ENCODE measurements at regions not wholly inside any gene's neighbourhood (a gene's known extent, or its start where the extent isn't known, plus 50 kb on each side); places are given as distances from the start of the nearest gene placed in this dataset.

DNA sequence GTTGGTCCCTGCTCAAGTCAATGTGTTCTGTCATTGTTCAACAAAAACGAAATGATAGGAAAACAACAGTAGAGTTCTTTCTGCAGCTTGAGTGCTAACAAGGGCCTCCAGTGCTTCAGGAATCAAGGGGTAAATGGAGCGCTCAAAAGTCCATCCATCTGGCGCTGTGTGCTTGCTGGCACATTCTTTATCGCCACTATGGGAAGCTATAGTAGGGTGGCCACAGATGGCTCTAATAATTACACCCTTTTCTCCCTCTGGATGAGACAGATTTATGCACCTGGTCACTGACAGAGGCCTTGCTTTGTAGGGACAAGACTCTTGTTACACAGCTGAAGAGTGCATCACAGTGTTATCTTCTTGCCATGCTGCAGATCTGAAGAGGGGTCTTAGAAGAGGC lies 136.0 kb downstream of the GDAP2 start:
- H3K4me1 ChIP-seq (ENCODE audit: insufficient read depth, low read length): no peaks in the 10 kb centered on the region
- H3K27ac ChIP-seq (ENCODE audit: low read length): no peak overlapping the region
- no peak for DNase-seq
- no peaks in the 10 kb centered on the region for H3K9me3 ChIP-seq (ENCODE audit: insufficient read depth, low read length, severe bottlenecking)
- no peaks in the 10 kb centered on the region for H4K20me1 ChIP-seq (ENCODE audit: insufficient read depth, low read length)
- H2AFZ ChIP-seq (ENCODE audit: low read depth, low read length): no peak overlapping the region
- no peaks in the 10 kb centered on the region for H3K27me3 ChIP-seq (ENCODE audit: insufficient read depth, low read length, poor library complexity)
- H3K36me3 ChIP-seq (ENCODE audit: insufficient read depth, low read length): no peaks in the 10 kb centered on the region
- no peak for ATAC-seq (ENCODE audit: insufficient read depth, low read depth)
- no peak overlapping the region for H3K4me3 ChIP-seq (ENCODE audit: low read depth in 1 of 2, low read length in 2 of 2)
- no peaks in the 10 kb centered on the region for H3K79me2 ChIP-seq (ENCODE audit: insufficient read depth, low read length)
- no peak overlapping the region for H3K4me2 ChIP-seq (ENCODE audit: insufficient read depth, low read length)
- TF ChIP-seq, protein P1, sequence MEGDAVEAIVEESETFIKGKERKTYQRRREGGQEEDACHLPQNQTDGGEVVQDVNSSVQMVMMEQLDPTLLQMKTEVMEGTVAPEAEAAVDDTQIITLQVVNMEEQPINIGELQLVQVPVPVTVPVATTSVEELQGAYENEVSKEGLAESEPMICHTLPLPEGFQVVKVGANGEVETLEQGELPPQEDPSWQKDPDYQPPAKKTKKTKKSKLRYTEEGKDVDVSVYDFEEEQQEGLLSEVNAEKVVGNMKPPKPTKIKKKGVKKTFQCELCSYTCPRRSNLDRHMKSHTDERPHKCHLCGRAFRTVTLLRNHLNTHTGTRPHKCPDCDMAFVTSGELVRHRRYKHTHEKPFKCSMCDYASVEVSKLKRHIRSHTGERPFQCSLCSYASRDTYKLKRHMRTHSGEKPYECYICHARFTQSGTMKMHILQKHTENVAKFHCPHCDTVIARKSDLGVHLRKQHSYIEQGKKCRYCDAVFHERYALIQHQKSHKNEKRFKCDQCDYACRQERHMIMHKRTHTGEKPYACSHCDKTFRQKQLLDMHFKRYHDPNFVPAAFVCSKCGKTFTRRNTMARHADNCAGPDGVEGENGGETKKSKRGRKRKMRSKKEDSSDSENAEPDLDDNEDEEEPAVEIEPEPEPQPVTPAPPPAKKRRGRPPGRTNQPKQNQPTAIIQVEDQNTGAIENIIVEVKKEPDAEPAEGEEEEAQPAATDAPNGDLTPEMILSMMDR (IDR thresholded peaks at IDR 0.05; ENCODE audit: borderline replicate concordance, extremely low read depth, low read length, poor library complexity, severe bottlenecking): no peak
- TF ChIP-seq EZH2 (IDR thresholded peaks at IDR 0.05; ENCODE audit: borderline replicate concordance, low read depth, low read length, severe bottlenecking): no peak
- H3K9ac ChIP-seq (ENCODE audit: low read depth, low read length): no peak overlapping the region

DNA sequence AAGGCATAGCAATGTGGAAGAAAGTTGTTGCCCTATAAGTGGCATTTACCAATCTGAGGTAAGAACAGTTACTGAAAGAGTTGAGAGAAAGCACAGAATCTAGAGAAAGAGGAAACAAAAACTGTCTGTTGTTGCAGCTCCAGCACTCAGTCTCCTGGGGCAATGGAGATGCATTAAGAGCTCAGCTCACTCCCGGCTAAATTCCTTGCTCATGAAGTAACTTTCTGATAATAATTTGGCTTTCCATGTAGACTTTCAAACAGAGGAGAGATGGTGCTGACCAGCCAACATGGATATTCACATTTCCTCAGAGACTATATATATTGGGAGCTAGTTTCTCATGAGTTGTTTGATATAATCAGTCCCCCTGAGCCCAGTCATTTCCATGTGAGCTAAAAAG lies 135.3 kb downstream of the GDAP2 start:
- H3K9me3 ChIP-seq (ENCODE audit: insufficient read depth, low read length, severe bottlenecking): no peaks in the 10 kb centered on the region
- TF ChIP-seq, protein P1 (IDR thresholded peaks at IDR 0.05; ENCODE audit: borderline replicate concordance, extremely low read depth, low read length, poor library complexity, severe bottlenecking): no peak
- TF ChIP-seq EZH2 (IDR thresholded peaks at IDR 0.05; ENCODE audit: borderline replicate concordance, low read depth, low read length, severe bottlenecking): no peak
- H3K4me1 ChIP-seq (ENCODE audit: insufficient read depth, low read length): no peaks in the 10 kb centered on the region
- H3K27me3 ChIP-seq (ENCODE audit: insufficient read depth, low read length, poor library complexity): no peaks in the 10 kb centered on the region
- no peak for DNase-seq
- no peak overlapping the region for H3K4me2 ChIP-seq (ENCODE audit: insufficient read depth, low read length)
- H3K36me3 ChIP-seq (ENCODE audit: insufficient read depth, low read length): no peaks in the 10 kb centered on the region
- no peaks in the 10 kb centered on the region for H4K20me1 ChIP-seq (ENCODE audit: insufficient read depth, low read length)
- no peak overlapping the region for H3K4me3 ChIP-seq (ENCODE audit: low read depth in 1 of 2, low read length in 2 of 2)
- H3K9ac ChIP-seq (ENCODE audit: low read depth, low read length): no peak overlapping the region
- no peaks in the 10 kb centered on the region for H3K79me2 ChIP-seq (ENCODE audit: insufficient read depth, low read length)
- H3K27ac ChIP-seq (ENCODE audit: low read length): no peak overlapping the region
- no peak overlapping the region for H2AFZ ChIP-seq (ENCODE audit: low read depth, low read length)
- ATAC-seq (ENCODE audit: insufficient read depth, low read depth): no peak

DNA sequence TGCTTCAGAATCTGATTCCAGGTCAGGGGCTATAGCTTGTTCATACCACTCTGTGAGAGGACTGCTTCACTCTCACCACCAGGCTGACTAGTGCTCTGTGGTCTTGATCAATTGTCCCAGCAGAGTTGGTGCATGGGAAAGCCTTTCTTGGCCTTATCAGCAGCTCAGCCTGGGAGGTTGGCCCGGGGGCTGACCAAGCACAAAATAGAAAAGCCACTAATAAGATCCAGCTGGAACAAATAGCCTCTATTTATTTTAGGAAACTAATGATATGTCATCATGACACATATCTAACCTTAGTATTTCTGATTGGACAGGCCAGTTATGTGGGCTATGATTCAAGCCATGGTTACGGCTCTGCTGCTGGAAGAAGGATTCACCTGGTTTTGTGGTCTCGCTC lies 134.2 kb downstream of the GDAP2 start:
- no peaks in the 10 kb centered on the region for H3K27me3 ChIP-seq (ENCODE audit: insufficient read depth, low read length, poor library complexity)
- no peak overlapping the region for H3K4me2 ChIP-seq (ENCODE audit: insufficient read depth, low read length)
- TF ChIP-seq, protein P1 (IDR thresholded peaks at IDR 0.05; ENCODE audit: borderline replicate concordance, extremely low read depth, low read length, poor library complexity, severe bottlenecking): no peak
- no peak for TF ChIP-seq EZH2 (IDR thresholded peaks at IDR 0.05; ENCODE audit: borderline replicate concordance, low read depth, low read length, severe bottlenecking)
- no peak overlapping the region for H3K9ac ChIP-seq (ENCODE audit: low read depth, low read length)
- no peak overlapping the region for H2AFZ ChIP-seq (ENCODE audit: low read depth, low read length)
- H4K20me1 ChIP-seq (ENCODE audit: insufficient read depth, low read length): no peaks in the 10 kb centered on the region
- DNase-seq: no peak
- H3K36me3 ChIP-seq (ENCODE audit: insufficient read depth, low read length): no peaks in the 10 kb centered on the region
- ATAC-seq (ENCODE audit: insufficient read depth, low read depth): no peak
- no peak overlapping the region for H3K4me3 ChIP-seq (ENCODE audit: low read depth in 1 of 2, low read length in 2 of 2)
- H3K27ac ChIP-seq (ENCODE audit: low read length): no peak overlapping the region
- H3K4me1 ChIP-seq (ENCODE audit: insufficient read depth, low read length): no peaks in the 10 kb centered on the region
- H3K9me3 ChIP-seq (ENCODE audit: insufficient read depth, low read length, severe bottlenecking): no peaks in the 10 kb centered on the region
- no peaks in the 10 kb centered on the region for H3K79me2 ChIP-seq (ENCODE audit: insufficient read depth, low read length)

DNA sequence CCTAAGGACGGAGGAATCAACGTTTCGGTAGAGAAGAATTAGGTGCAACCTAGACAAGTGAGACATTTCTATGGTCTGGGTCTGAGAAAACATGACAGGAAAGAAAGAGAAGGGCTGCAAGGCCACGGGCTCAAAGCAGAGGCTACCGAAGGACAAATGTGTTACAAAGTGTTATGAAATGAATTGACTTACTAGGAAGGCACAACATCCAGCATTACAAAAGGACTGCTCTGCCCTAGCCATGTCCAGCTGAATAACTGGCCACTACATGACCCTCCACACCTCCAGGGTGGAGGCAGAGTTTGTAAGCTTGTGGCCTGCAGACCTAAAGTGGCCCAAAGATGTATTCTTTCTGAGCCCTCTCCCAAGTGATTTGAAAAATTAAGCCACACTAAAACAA lies 133.6 kb downstream of the GDAP2 start:
- Histone ChIP-seq H3K4me1 (ENCODE audit: insufficient read depth, low read length) (no peaks in the 10 kb centered on the region), H3K36me3 (ENCODE audit: insufficient read depth, low read length) (no peaks in the 10 kb centered on the region), H4K20me1 (ENCODE audit: insufficient read depth, low read length) (no peaks in the 10 kb centered on the region), H2AFZ (ENCODE audit: low read depth, low read length) (no peak overlapping the region), H3K27ac (ENCODE audit: low read length) (no peak overlapping the region), H3K4me2 (ENCODE audit: insufficient read depth, low read length) (no peak overlapping the region), H3K9me3 (ENCODE audit: insufficient read depth, low read length, severe bottlenecking) (no peaks in the 10 kb centered on the region), H3K79me2 (ENCODE audit: insufficient read depth, low read length) (no peaks in the 10 kb centered on the region), H3K9ac (ENCODE audit: low read depth, low read length) (no peak overlapping the region), H3K4me3 (ENCODE audit: low read depth in 1 of 2, low read length in 2 of 2) (no peak overlapping the region), H3K27me3 (ENCODE audit: insufficient read depth, low read length, poor library complexity) (no peaks in the 10 kb centered on the region)
- no peak for ATAC-seq (ENCODE audit: insufficient read depth, low read depth)
- TF ChIP-seq EZH2 (IDR thresholded peaks at IDR 0.05; ENCODE audit: borderline replicate concordance, low read depth, low read length, severe bottlenecking): no peak
- TF ChIP-seq, protein P1 (IDR thresholded peaks at IDR 0.05; ENCODE audit: borderline replicate concordance, extremely low read depth, low read length, poor library complexity, severe bottlenecking): no peak
- DNase-seq: no peak

Data from DND-41 (cell line).